ENCODE measurements at regions not wholly inside any gene's neighbourhood (a gene's known extent, or its start where the extent isn't known, plus 50 kb on each side); places are given as distances from the start of the nearest gene placed in this dataset.

DNA sequence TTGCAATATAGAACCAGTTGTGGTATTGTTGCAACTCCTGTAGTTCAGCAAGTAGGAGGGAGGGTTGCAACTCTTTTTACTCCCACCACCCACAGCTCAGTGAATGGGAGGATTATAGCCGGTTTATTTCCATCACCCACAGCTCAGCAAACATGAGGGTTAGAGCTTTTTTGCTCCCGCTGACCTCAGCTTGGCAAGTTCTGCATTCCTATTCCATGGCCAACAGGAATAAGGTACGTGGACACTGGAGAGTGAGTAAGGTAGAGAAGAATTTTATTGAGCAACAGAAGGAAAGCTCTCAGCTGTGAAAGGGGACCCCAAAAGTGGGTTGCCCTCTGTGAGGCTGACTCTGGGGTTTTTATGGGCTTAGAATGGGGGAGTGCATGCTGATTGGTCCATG, 167.1 kb upstream of the SMIM30 start:
- TF ChIP-seq, protein P1, sequence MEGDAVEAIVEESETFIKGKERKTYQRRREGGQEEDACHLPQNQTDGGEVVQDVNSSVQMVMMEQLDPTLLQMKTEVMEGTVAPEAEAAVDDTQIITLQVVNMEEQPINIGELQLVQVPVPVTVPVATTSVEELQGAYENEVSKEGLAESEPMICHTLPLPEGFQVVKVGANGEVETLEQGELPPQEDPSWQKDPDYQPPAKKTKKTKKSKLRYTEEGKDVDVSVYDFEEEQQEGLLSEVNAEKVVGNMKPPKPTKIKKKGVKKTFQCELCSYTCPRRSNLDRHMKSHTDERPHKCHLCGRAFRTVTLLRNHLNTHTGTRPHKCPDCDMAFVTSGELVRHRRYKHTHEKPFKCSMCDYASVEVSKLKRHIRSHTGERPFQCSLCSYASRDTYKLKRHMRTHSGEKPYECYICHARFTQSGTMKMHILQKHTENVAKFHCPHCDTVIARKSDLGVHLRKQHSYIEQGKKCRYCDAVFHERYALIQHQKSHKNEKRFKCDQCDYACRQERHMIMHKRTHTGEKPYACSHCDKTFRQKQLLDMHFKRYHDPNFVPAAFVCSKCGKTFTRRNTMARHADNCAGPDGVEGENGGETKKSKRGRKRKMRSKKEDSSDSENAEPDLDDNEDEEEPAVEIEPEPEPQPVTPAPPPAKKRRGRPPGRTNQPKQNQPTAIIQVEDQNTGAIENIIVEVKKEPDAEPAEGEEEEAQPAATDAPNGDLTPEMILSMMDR (IDR thresholded peaks at IDR 0.05), result no peak
- TF ChIP-seq POLR2AphosphoS5 (IDR thresholded peaks at IDR 0.05) (no peak), POLR2A (IDR thresholded peaks at IDR 0.05) (no peak)

Data from breast epithelium (tissue), 3 donors.